Adipocyte (in vitro differentiated cells): ENCODE measurements at regions not wholly inside any gene's neighbourhood (a gene's known extent, or its start where the extent isn't known, plus 50 kb on each side); places are given as distances from the start of the nearest gene placed in this dataset.

ENCODE experiments used
- DNase-seq: peaks from one replicate; pipeline ENCODE4 v3.0.0-alpha.2; 2015; ENCODE audit warnings: low read depth
- H3K27me3 ChIP-seq: replicated peaks from 2 replicates; pipeline ENCODE4 v1.7.0; 2013; ENCODE audit warnings: mild to moderate bottlenecking, low read length, moderate library complexity; ENCODE audit not compliant: control insufficient read depth, insufficient read depth
- H3K36me3 ChIP-seq: 2 replicates; pipeline ENCODE4 v1.7.0; 2013; ENCODE audit warnings: low read length, mild to moderate bottlenecking, moderate library complexity; ENCODE audit not compliant: control insufficient read depth, insufficient read depth, severe bottlenecking
- H3K4me1 ChIP-seq: 2 replicates; pipeline ENCODE4 v1.7.0; 2013; ENCODE audit warnings: mild to moderate bottlenecking, low read length, moderate library complexity; ENCODE audit not compliant: control insufficient read depth, insufficient read depth
- H3K4me3 ChIP-seq: 2 replicates; pipeline ENCODE4 v1.7.0; 2013; ENCODE audit warnings: mild to moderate bottlenecking, low read length, moderate library complexity
- H3K9ac ChIP-seq: 2 replicates; pipeline ENCODE4 v1.7.0; 2013; ENCODE audit warnings: mild to moderate bottlenecking, low read length, moderate library complexity
- H3K9me3 ChIP-seq: 2 replicates; pipeline ENCODE4 v1.7.0; 2013; ENCODE audit warnings: mild to moderate bottlenecking, low read length, moderate library complexity; ENCODE audit not compliant: control insufficient read depth

- H3K9me3 ChIP-seq = no peaks in the 10 kb centered on the region
- H3K4me1 ChIP-seq = peaks cover 37% of the 10 kb centered on the region
- peak overlapping the region; percentile 9 for H3K4me3 ChIP-seq
- no peaks in the 10 kb centered on the region for H3K36me3 ChIP-seq
- no peak overlapping the region for H3K9ac ChIP-seq
- H3K27me3 ChIP-seq = no peaks in the 10 kb centered on the region
- no peak for DNase-seq
Measured at GRCh38 chr13:97723655-97724054, 229.8 kb upstream of the IPO5 start.

GRCh38 chr13:97724450-97724849, 229.0 kb upstream of the IPO5 start:
- peak; percentile 1 for DNase-seq
- peak overlapping the region; percentile 9 for H3K4me3 ChIP-seq
- no peaks in the 10 kb centered on the region for H3K9me3 ChIP-seq
- H3K4me1 ChIP-seq = peaks cover 37% of the 10 kb centered on the region
- H3K9ac ChIP-seq = no peak overlapping the region
- no peaks in the 10 kb centered on the region for H3K27me3 ChIP-seq
- H3K36me3 ChIP-seq = no peaks in the 10 kb centered on the region

GRCh38 chr13:97726664-97727280, 226.7 kb upstream of the IPO5 start:
- H3K4me1 ChIP-seq = peaks cover 37% of the 10 kb centered on the region
- H3K9me3 ChIP-seq = no peaks in the 10 kb centered on the region
- no peaks in the 10 kb centered on the region for H3K27me3 ChIP-seq
- H3K9ac ChIP-seq = peak overlapping the region; percentile 47
- H3K4me3 ChIP-seq = peak overlapping the region; percentile 63
- no peaks in the 10 kb centered on the region for H3K36me3 ChIP-seq
- peak; percentile 60 for DNase-seq

GRCh38 chr13:97727991-97728390, 225.5 kb upstream of the IPO5 start:
- no peaks in the 10 kb centered on the region for H3K27me3 ChIP-seq
- H3K9ac ChIP-seq = no peak overlapping the region
- DNase-seq = no peak
- H3K36me3 ChIP-seq = no peaks in the 10 kb centered on the region
- H3K4me3 ChIP-seq = no peak overlapping the region
- H3K4me1 ChIP-seq = peaks cover 37% of the 10 kb centered on the region
- no peaks in the 10 kb centered on the region for H3K9me3 ChIP-seq

- Histone ChIP-seq H3K9me3 (no peaks in the 10 kb centered on the region), H3K27me3 (no peaks in the 10 kb centered on the region), H3K36me3 (no peaks in the 10 kb centered on the region), H3K4me1 (no peaks in the 10 kb centered on the region), H3K9ac (no peak overlapping the region), H3K4me3 (no peak overlapping the region)
- no peak for DNase-seq
Measured at GRCh38 chr13:97736436-97736835, 217.0 kb upstream of the IPO5 start.

GRCh38 chr13:97742084-97742483, 211.4 kb upstream of the IPO5 start:
- no peak overlapping the region for H3K4me3 ChIP-seq
- peaks cover 8% of the 10 kb centered on the region for H3K9me3 ChIP-seq
- H3K9ac ChIP-seq = no peak overlapping the region
- no peak for DNase-seq
- H3K4me1 ChIP-seq = peaks cover 26% of the 10 kb centered on the region
- no peaks in the 10 kb centered on the region for H3K36me3 ChIP-seq
- no peaks in the 10 kb centered on the region for H3K27me3 ChIP-seq

- Histone ChIP-seq H3K27me3 (no peaks in the 10 kb centered on the region), H3K4me3 (no peak overlapping the region), H3K36me3 (no peaks in the 10 kb centered on the region)
Measured at GRCh38 chr13:97743938-97744337, 209.5 kb upstream of the IPO5 start.

GRCh38 chr13:97746649-97747048, 206.8 kb upstream of the IPO5 start:
- Histone ChIP-seq H3K9me3 (peaks cover 13% of the 10 kb centered on the region), H3K36me3 (no peaks in the 10 kb centered on the region), H3K27me3 (no peaks in the 10 kb centered on the region), H3K9ac (no peak overlapping the region), H3K4me1 (peaks cover 41% of the 10 kb centered on the region), H3K4me3 (no peak overlapping the region)
- DNase-seq = no peak

More at GRCh38 chr13:97743938-97744337, 209.5 kb upstream of the IPO5 start:
- peaks cover 26% of the 10 kb centered on the region for H3K4me1 ChIP-seq
- peaks cover 8% of the 10 kb centered on the region for H3K9me3 ChIP-seq
- DNase-seq = peak; percentile 29
- peak overlapping the region; percentile 14 for H3K9ac ChIP-seq

- H3K36me3 ChIP-seq = no peaks in the 10 kb centered on the region
- H3K9ac ChIP-seq = no peak overlapping the region
- DNase-seq = no peak
- H3K4me3 ChIP-seq = no peak overlapping the region
- peaks cover 13% of the 10 kb centered on the region for H3K9me3 ChIP-seq
- H3K4me1 ChIP-seq = peaks cover 23% of the 10 kb centered on the region
- H3K27me3 ChIP-seq = no peaks in the 10 kb centered on the region
Measured at GRCh38 chr13:97749174-97749573, 204.3 kb upstream of the IPO5 start.

- DNase-seq = no peak
- Histone ChIP-seq H3K27me3 (no peaks in the 10 kb centered on the region), H3K4me1 (peaks cover 15% of the 10 kb centered on the region), H3K9ac (peak overlapping the region; percentile 58), H3K36me3 (no peaks in the 10 kb centered on the region), H3K9me3 (peaks cover 8% of the 10 kb centered on the region), H3K4me3 (no peak overlapping the region)
Measured at GRCh38 chr13:97751477-97751876, 202.0 kb upstream of the IPO5 start.

GRCh38 chr13:97752961-97753668, 200.4 kb upstream of the IPO5 start:
- no peak overlapping the region for H3K4me3 ChIP-seq
- H3K36me3 ChIP-seq = no peaks in the 10 kb centered on the region
- no peak overlapping the region for H3K9ac ChIP-seq
- no peaks in the 10 kb centered on the region for H3K27me3 ChIP-seq
- peaks cover 5% of the 10 kb centered on the region for H3K9me3 ChIP-seq
- peaks cover 26% of the 10 kb centered on the region for H3K4me1 ChIP-seq
- no peak for DNase-seq
